Endothelial cell of umbilical vein (primary cell): ENCODE measurements at regions not wholly inside any gene's neighbourhood (a gene's known extent, or its start where the extent isn't known, plus 50 kb on each side); places are given as distances from the start of the nearest gene placed in this dataset.

ENCODE experiments used
- EZH2 ChIP-seq: IDR thresholded peaks from 2 replicates; pipeline ENCODE4 v1.6.1; 2012; ENCODE audit warnings: borderline replicate concordance, low read depth, mild to moderate bottlenecking, moderate library complexity, low read length, inconsistent platforms; ENCODE audit not compliant: severe bottlenecking
- FOS ChIP-seq: IDR thresholded peaks from 2 replicates; pipeline ENCODE4 v1.6.1; 2011; ENCODE audit warnings: mild to moderate bottlenecking, low read length, moderate library complexity, borderline replicate concordance; ENCODE audit not compliant: insufficient read depth
- GATA2 ChIP-seq: IDR thresholded peaks from 2 replicates; pipeline ENCODE4 v1.7.0; 2011; ENCODE audit warnings: low read depth, mild to moderate bottlenecking, moderate library complexity, mixed read lengths, low read length; ENCODE audit not compliant: insufficient read length, insufficient read depth
- MYC ChIP-seq: IDR thresholded peaks from one replicate; pipeline ENCODE4 v1.6.1; 2011; ENCODE audit warnings: mild to moderate bottlenecking, low read depth, low read length
- POLR2A ChIP-seq: IDR thresholded peaks from 2 replicates; pipeline ENCODE4 v1.6.1; 2012; ENCODE audit warnings: low read depth, mild to moderate bottlenecking, control low read depth, low read length
- POLR2AphosphoS5 ChIP-seq: IDR thresholded peaks from 2 replicates; pipeline ENCODE4 v1.6.1; 2012; ENCODE audit warnings: low read depth, mild to moderate bottlenecking, control low read depth, low read length, moderate library complexity; ENCODE audit not compliant: insufficient read depth
- TF ChIP-seq, protein P1 (sequence below), 2 donors: IDR thresholded peaks; 1 replicate in 1 of 2; 2 replicates in 1 of 2; pipeline ENCODE4 v1.5.1; 2011; ENCODE audit warnings: low read length in 2 of 2, mild to moderate bottlenecking in 2 of 2, moderate library complexity in 2 of 2, control low read depth in 1 of 2, inconsistent platforms in 1 of 2, low read depth in 1 of 2; ENCODE audit not compliant: insufficient read depth in 1 of 2; ENCODE audit errors: extremely low read depth in 1 of 2
- TF ChIP-seq, protein P2 (sequence below): IDR thresholded peaks from 2 replicates; pipeline ENCODE4 v1.6.1; 2011; ENCODE audit not compliant: insufficient read depth, insufficient read length

GRCh38 chr12:9344541-9344940, 136.3 kb upstream of the PZP start:
- TF ChIP-seq POLR2A (no peak), POLR2AphosphoS5 (no peak), EZH2 (no peak), MYC (no peak), FOS (no peak), GATA2 (no peak)
- TF ChIP-seq, protein P1, sequence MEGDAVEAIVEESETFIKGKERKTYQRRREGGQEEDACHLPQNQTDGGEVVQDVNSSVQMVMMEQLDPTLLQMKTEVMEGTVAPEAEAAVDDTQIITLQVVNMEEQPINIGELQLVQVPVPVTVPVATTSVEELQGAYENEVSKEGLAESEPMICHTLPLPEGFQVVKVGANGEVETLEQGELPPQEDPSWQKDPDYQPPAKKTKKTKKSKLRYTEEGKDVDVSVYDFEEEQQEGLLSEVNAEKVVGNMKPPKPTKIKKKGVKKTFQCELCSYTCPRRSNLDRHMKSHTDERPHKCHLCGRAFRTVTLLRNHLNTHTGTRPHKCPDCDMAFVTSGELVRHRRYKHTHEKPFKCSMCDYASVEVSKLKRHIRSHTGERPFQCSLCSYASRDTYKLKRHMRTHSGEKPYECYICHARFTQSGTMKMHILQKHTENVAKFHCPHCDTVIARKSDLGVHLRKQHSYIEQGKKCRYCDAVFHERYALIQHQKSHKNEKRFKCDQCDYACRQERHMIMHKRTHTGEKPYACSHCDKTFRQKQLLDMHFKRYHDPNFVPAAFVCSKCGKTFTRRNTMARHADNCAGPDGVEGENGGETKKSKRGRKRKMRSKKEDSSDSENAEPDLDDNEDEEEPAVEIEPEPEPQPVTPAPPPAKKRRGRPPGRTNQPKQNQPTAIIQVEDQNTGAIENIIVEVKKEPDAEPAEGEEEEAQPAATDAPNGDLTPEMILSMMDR (IDR thresholded peaks at IDR 0.05; ENCODE audit: extremely low read depth in 1 of 2, insufficient read depth in 1 of 2, low read depth in 1 of 2, low read length in 2 of 2), result no peak
- TF ChIP-seq, protein P2, sequence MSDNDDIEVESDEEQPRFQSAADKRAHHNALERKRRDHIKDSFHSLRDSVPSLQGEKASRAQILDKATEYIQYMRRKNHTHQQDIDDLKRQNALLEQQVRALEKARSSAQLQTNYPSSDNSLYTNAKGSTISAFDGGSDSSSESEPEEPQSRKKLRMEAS, result no peak
